SK-N-SH (cell line): ENCODE measurements at regions not wholly inside any gene's neighbourhood (a gene's known extent, or its start where the extent isn't known, plus 50 kb on each side); places are given as distances from the start of the nearest gene placed in this dataset.

Experiments
- CTCF ChIA-PET: fragments of 300-600, 350-600 bp; formaldehyde crosslinking; extraction: SDS; loops from one replicate; lab custom pipeline; 2021; lab: Yijun Ruan, JAX
- POLR2A ChIA-PET: fragments of 350-600 bp; sonication (Branson Sonifier 250); formaldehyde crosslinking; extraction: SDS; loops from one replicate; lab custom pipeline; 2020; ENCODE audit warnings: antibody characterized with exemption, inconsistent platforms; lab: Yijun Ruan, JAX
- DNase-seq: peaks from one replicate; pipeline ENCODE4 v3.0.0; 2012
- H2AFZ ChIP-seq: fragments of 200-600 bp; sonication (generic); 2 replicates; pipeline ENCODE4 v1.8.1; 2016; ENCODE audit warnings: antibody characterized with exemption, mild to moderate bottlenecking, low read depth
- H3F3A ChIP-seq: fragments of 200-600 bp; sonication (generic); replicated peaks from 2 replicates; pipeline ENCODE3; 2016; ENCODE audit warnings: antibody characterized with exemption, mild to moderate bottlenecking; ENCODE audit not compliant: insufficient read depth
- H3K27ac ChIP-seq, 2 experiments: fragments of 200-500 bp in 1 of 2; fragments of 200-600 bp in 1 of 2; sonication (Bioruptor generic) in 1 of 2; sonication (generic), shearing (Covaris generic) in 1 of 2; 2 replicates each; pipeline versions ENCODE4 v1.5.1 to v1.6.1; 2014 to 2016; ENCODE audit warnings: low read depth in 2 of 2, inconsistent platforms in 1 of 2, low read length in 1 of 2, mild to moderate bottlenecking in 1 of 2, mixed read lengths in 1 of 2
- H3K27me3 ChIP-seq: fragments of 200-600 bp; sonication (generic), shearing (Covaris generic); 2 replicates; pipeline ENCODE4 v1.6.1; 2016; ENCODE audit warnings: mixed run types; ENCODE audit not compliant: insufficient read depth
- H3K36me3 ChIP-seq, 2 experiments: fragments of 200-500 bp in 1 of 2; fragments of 200-600 bp in 1 of 2; sonication (Bioruptor generic) in 1 of 2; sonication (generic) in 1 of 2; replicated peaks in 1 of 2; 2 replicates each; pipeline versions ENCODE3 to v1.5.1; 2014 to 2016; ENCODE audit warnings: low read length in 1 of 2, mild to moderate bottlenecking in 1 of 2; ENCODE audit not compliant: insufficient read depth in 2 of 2, control insufficient read depth in 1 of 2
- H3K4me1 ChIP-seq, 2 experiments: fragments of 200-500 bp in 1 of 2; fragments of 200-600 bp in 1 of 2; sonication (Bioruptor generic) in 1 of 2; sonication (generic), shearing (Covaris generic) in 1 of 2; 2 replicates each; pipeline versions ENCODE4 v1.5.1 to v1.6.1; 2014 to 2016; ENCODE audit warnings: low read depth in 1 of 2, low read length in 1 of 2, mixed run types in 1 of 2; ENCODE audit not compliant: insufficient read depth in 2 of 2, control insufficient read depth in 1 of 2
- H3K4me2 ChIP-seq: fragments of 200-600 bp; sonication (generic), shearing (Covaris generic); 2 replicates; pipeline ENCODE4 v1.6.1; 2017; ENCODE audit warnings: mixed run types
- H3K4me3 ChIP-seq, 2 experiments: fragments of 200-500 bp in 1 of 2; fragments of 200-600 bp in 1 of 2; sonication (Bioruptor generic) in 1 of 2; sonication (generic), shearing (Covaris generic) in 1 of 2; 2 replicates each; pipeline versions ENCODE4 v1.5.1 to v1.8.1; 2014 to 2016; ENCODE audit warnings: low read depth in 2 of 2, inconsistent platforms in 1 of 2, low read length in 1 of 2, mild to moderate bottlenecking in 1 of 2, mixed read lengths in 1 of 2, moderate library complexity in 1 of 2
- H3K79me2 ChIP-seq: fragments of 200-600 bp; sonication (generic); 2 replicates; pipeline ENCODE4 v1.8.1; 2017; ENCODE audit warnings: mild to moderate bottlenecking; ENCODE audit not compliant: insufficient read depth
- H3K9ac ChIP-seq: fragments of 200-600 bp; sonication (generic); 2 replicates; pipeline ENCODE4 v1.6.1; 2017; ENCODE audit warnings: mixed run types
- H3K9me2 ChIP-seq: fragments of 200-600 bp; sonication (generic); 2 replicates; pipeline ENCODE4 v1.6.1; 2017; ENCODE audit warnings: mixed run types
- H3K9me3 ChIP-seq: fragments of 200-600 bp; sonication (generic); 2 replicates; pipeline ENCODE4 v1.6.1; 2017; ENCODE audit warnings: mixed run types, mild to moderate bottlenecking, moderate library complexity
- H4K20me1 ChIP-seq: fragments of 200-600 bp; sonication (generic); 2 replicates; pipeline ENCODE4 v1.6.1; 2017; ENCODE audit warnings: mild to moderate bottlenecking, mixed run types; ENCODE audit not compliant: insufficient read depth
- CTCF ChIP-seq: fragments of 200-600 bp; sonication (generic); IDR thresholded peaks from 2 replicates; pipeline ENCODE4 v1.6.1; 2017; ENCODE audit warnings: antibody characterized with exemption, mild to moderate bottlenecking, moderate library complexity
- EP300 ChIP-seq, 2 experiments: IDR thresholded peaks; 2 replicates each; pipeline versions ENCODE4 v1.4.0 to v1.6.1; 2012; ENCODE audit warnings: borderline replicate concordance in 1 of 2, low read depth in 1 of 2, low read length in 1 of 2
- GATA2 ChIP-seq: sonication (generic); formaldehyde crosslinking; IDR thresholded peaks from 2 replicates; pipeline ENCODE4 v1.5.0; 2020; ENCODE audit warnings: mild to moderate bottlenecking, missing genetic modification reagents
- NFIC ChIP-seq: IDR thresholded peaks from 2 replicates; pipeline ENCODE4 v1.4.0; 2012; ENCODE audit warnings: borderline replicate concordance
- RAD21 ChIP-seq: IDR thresholded peaks from 2 replicates; pipeline ENCODE4 v1.6.1; 2012; ENCODE audit warnings: mild to moderate bottlenecking, low read length
- RCOR1 ChIP-seq: fragments of 150-350 bp; IDR thresholded peaks from 2 replicates; pipeline ENCODE4 v1.6.1; 2017; ENCODE audit warnings: antibody characterized with exemption, low read length
- SIN3A ChIP-seq: IDR thresholded peaks from 2 replicates; pipeline ENCODE4 v1.6.1; 2012; ENCODE audit warnings: low read depth, mild to moderate bottlenecking, low read length, moderate library complexity, borderline replicate concordance
- SMC3 ChIP-seq: IDR thresholded peaks from 2 replicates; pipeline ENCODE4 v1.6.1; 2012; ENCODE audit warnings: low read depth, low read length, improper control_type of control experiment
- USF1 ChIP-seq: IDR thresholded peaks from 2 replicates; pipeline ENCODE4 v1.4.0; 2012; ENCODE audit warnings: low read depth, borderline replicate concordance
- WGBS: methylation state at CpG from one replicate; pipeline ENCODE4 v1.1.6; 2017; ENCODE audit warnings: low lambda C conversion rate; 5-methylcytosine and 5-hydroxymethylcytosine counted together

- CTCF ChIA-PET, result interaction anchor here (0.7 to 1.0 kb wide), 2 partner anchors 283 to 474 kb away, joined by 3 read pairs; no protein-coding TSS in a partner anchor
Observed at GRCh38 chrX:121579016-121579760, 531.8 kb downstream of the GLUD2 start.

GRCh38 chrX:121581885-121582284 is 534.5 kb downstream of the GLUD2 start:
- Histone ChIP-seq H3K4me2 (no peak overlapping the region), H3K9me3 (no peaks in the 10 kb centered on the region), H2AFZ (no peak overlapping the region), H3K27me3 (no peaks in the 10 kb centered on the region), H3F3A (no peaks in the 10 kb centered on the region), H3K4me1 (no peaks in the 10 kb centered on the region), H4K20me1 (no peaks in the 10 kb centered on the region), H3K27ac (no peak overlapping the region), H3K4me3 (no peak overlapping the region), H3K36me3 (no peaks in the 10 kb centered on the region), H3K9ac (no peak overlapping the region), H3K9me2 (no peaks in the 10 kb centered on the region), H3K79me2 (no peaks in the 10 kb centered on the region)
- POLR2A ChIA-PET, result no interaction called here
- no peak for DNase-seq
- 1% methylated on average over 4 of the region's 4 CpGs for WGBS
- CTCF ChIA-PET, result interaction anchor here (0.8 kb wide), 1 partner anchor 8 kb away, joined by 3 read pairs; no protein-coding TSS in a partner anchor
- TF ChIP-seq GATA2 (CRISPR knock-in tag), result no peak
- peak; percentile 31 for TF ChIP-seq RAD21
- TF ChIP-seq, all 33 proteins: peak for 1

More at GRCh38 chrX:121579016-121579760, 531.8 kb downstream of the GLUD2 start:
- Histone ChIP-seq H3K27ac (no peak overlapping the region), H3F3A (no peaks in the 10 kb centered on the region), H3K79me2 (no peaks in the 10 kb centered on the region), H4K20me1 (no peaks in the 10 kb centered on the region), H3K9me3 (no peaks in the 10 kb centered on the region), H3K27me3 (no peaks in the 10 kb centered on the region), H2AFZ (no peak overlapping the region), H3K9me2 (no peaks in the 10 kb centered on the region), H3K36me3 (no peaks in the 10 kb centered on the region), H3K4me3 (no peak overlapping the region), H3K4me1 (no peaks in the 10 kb centered on the region), H3K9ac (no peak overlapping the region), H3K4me2 (no peak overlapping the region)
- POLR2A ChIA-PET, result interaction anchor here (0.6 kb wide), 1 partner anchor 789 kb away, joined by 3 read pairs; no protein-coding TSS in a partner anchor
- peak; percentile 3 for DNase-seq
- no peak for TF ChIP-seq RCOR1
- 0 out of 4 replicates have a peak, but pooled peaks of 1 of the 2 experiments have one; percentile 22 for TF ChIP-seq EP300 (IDR thresholded peaks at IDR 0.05; ENCODE audit: borderline replicate concordance in 1 of 2, low read depth in 1 of 2, low read length in 1 of 2)
- peak; percentile 60 for TF ChIP-seq CTCF
- peak; percentile 57 for TF ChIP-seq RAD21
- no peak for TF ChIP-seq NFIC
- TF ChIP-seq USF1, result no peak
- no peak for TF ChIP-seq GATA2 (CRISPR knock-in tag)
- peak; percentile 22; the same call in 1 of the 2 replicates for TF ChIP-seq SMC3
- no peak for TF ChIP-seq SIN3A
- WGBS, result 1% methylated on average over 3 of the region's 3 CpGs
